RWPE1 (cell line): ENCODE measurements at regions not wholly inside any gene's neighbourhood (a gene's known extent, or its start where the extent isn't known, plus 50 kb on each side); places are given as distances from the start of the nearest gene placed in this dataset.

ENCODE experiments used
- CTCF ChIA-PET: fragments of 350-600 bp; sonication (Branson Sonifier 250); formaldehyde crosslinking; extraction: SDS; loops from one replicate; lab custom pipeline; 2021; lab: Yijun Ruan, JAX
- POLR2A ChIA-PET: fragments of 400-600 bp; formaldehyde crosslinking; extraction: SDS; loops from one replicate; lab custom pipeline; 2020; ENCODE audit warnings: antibody characterized with exemption; ENCODE audit not compliant: low non-redundant PET; lab: Yijun Ruan, JAX
- DNase-seq: peaks from one replicate; pipeline ENCODE4 v3.0.0; 2012; ENCODE audit warnings: low spot score
- H3K27ac ChIP-seq: fragments of 450-650 bp; 2 replicates; pipeline ENCODE4 v1.5.1; 2017
- CTCF ChIP-seq: fragments of 450-650 bp; conservative IDR thresholded peaks from 2 replicates; pipeline ENCODE4 v1.5.1; 2017; ENCODE audit warnings: low read depth, mild to moderate bottlenecking

DNA sequence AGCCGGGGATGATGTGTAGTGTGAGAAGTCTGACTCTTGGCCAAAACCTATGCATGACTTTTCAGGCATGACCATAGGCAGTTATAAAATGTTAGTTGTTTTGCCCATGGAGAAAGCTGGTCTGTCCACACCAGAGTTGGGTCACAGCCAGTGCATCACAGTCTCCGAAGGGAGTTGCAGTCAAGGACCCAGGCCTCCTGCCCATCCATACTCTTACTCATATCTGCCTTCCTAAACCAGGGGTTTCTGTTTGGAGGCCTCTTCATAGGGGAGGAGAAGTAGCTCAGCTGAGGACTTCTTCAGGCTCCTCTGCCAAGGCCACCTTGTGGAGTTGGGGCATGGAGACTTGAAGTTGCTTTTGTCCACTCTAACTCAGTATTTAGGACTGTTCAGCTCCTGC, 1008.3 kb downstream of the PCDH18 start:
- ChIA-PET CTCF (interaction anchor here (0.7 kb wide), 1 partner anchor 151 kb away, joined by 3 read pairs; no protein-coding TSS in a partner anchor), POLR2A (no interaction called here)
- H3K27ac ChIP-seq = no peak overlapping the region
- TF ChIP-seq CTCF = no peak
- no peak for DNase-seq

GRCh38 chr4:136516371-136516770, 1015.9 kb downstream of the PCDH18 start:
- POLR2A ChIA-PET = no interaction called here
- no peak for DNase-seq
- no peak overlapping the region for H3K27ac ChIP-seq
- CTCF ChIA-PET = interaction anchor here (0.5 kb wide), 1 partner anchor 90 kb away, joined by 3 read pairs; no protein-coding TSS in a partner anchor
- TF ChIP-seq CTCF = no peak

GRCh38 chr4:136505020-136505419, 1027.3 kb downstream of the PCDH18 start:
- no peak for TF ChIP-seq CTCF
- ChIA-PET CTCF (no interaction called here), POLR2A (no interaction called here)
- DNase-seq = no peak
- no peak overlapping the region for H3K27ac ChIP-seq

- no peak for TF ChIP-seq CTCF
- ChIA-PET POLR2A (no interaction called here), CTCF (no interaction called here)
- DNase-seq = no peak
- H3K27ac ChIP-seq = no peak overlapping the region
Observed at GRCh38 chr4:136495851-136496250, 1036.4 kb downstream of the PCDH18 start.

GRCh38 chr4:136495076-136495475, 1037.2 kb downstream of the PCDH18 start:
- TF ChIP-seq CTCF = no peak
- POLR2A ChIA-PET = no interaction called here
- no peak for DNase-seq
- CTCF ChIA-PET = no interaction called here
- H3K27ac ChIP-seq = no peak overlapping the region

- no peak overlapping the region for H3K27ac ChIP-seq
- DNase-seq = no peak
- CTCF ChIA-PET = no interaction called here
- TF ChIP-seq CTCF = no peak
- POLR2A ChIA-PET = no interaction called here
Observed at GRCh38 chr4:136489101-136489500, 1043.2 kb downstream of the PCDH18 start.

GRCh38 chr4:136484996-136485395, 1047.3 kb downstream of the PCDH18 start:
- CTCF ChIA-PET = no interaction called here
- POLR2A ChIA-PET = no interaction called here
- DNase-seq = no peak
- H3K27ac ChIP-seq = no peak overlapping the region
- TF ChIP-seq CTCF = no peak
